ENCODE measurements at regions not wholly inside any gene's neighbourhood (a gene's known extent, or its start where the extent isn't known, plus 50 kb on each side); places are given as distances from the start of the nearest gene placed in this dataset.

GRCh38 chr6:91761621-91762020, 1174.7 kb upstream of the MAP3K7 start:
- CTCF ChIA-PET, result no interaction called here
- no peak for FAIRE-seq
- no peak overlapping the region for H3K4me2 ChIP-seq
- TF ChIP-seq CHD4 (IDR thresholded peaks at IDR 0.05; ENCODE audit: borderline replicate concordance), result no peak
- TF ChIP-seq PHF8 (IDR thresholded peaks at IDR 0.05; ENCODE audit: borderline replicate concordance, low read depth), result no peak
- TF ChIP-seq CHD2 (IDR thresholded peaks at IDR 0.05; ENCODE audit: low read length, partially characterized antibody), result no peak
- TF ChIP-seq RAD21 (conservative IDR thresholded peaks at IDR 0.05 in 1 of 2, IDR thresholded peaks at IDR 0.05 in 1 of 2), result no peak
- TF ChIP-seq BHLHE40 (IDR thresholded peaks at IDR 0.05; ENCODE audit: low read depth, low read length), result no peak
- WGBS (ENCODE audit: missing lambda C conversion rate), result 0% methylated on average over 1 of the region's 1 CpG
- ATAC-seq, result no peak
- no peak overlapping the region for H3K4me3 ChIP-seq
- POLR2A ChIA-PET, result no interaction called here
- no peaks in the 10 kb centered on the region for H3K9me3 ChIP-seq
- no peak for DNase-seq (ENCODE audit: low read depth in 1 of 2, low spot score in 1 of 2)
- no peak overlapping the region for H3K27ac ChIP-seq
- H3K4me1 ChIP-seq, result no peaks in the 10 kb centered on the region

GRCh38 chr6:91754691-91755090, 1167.8 kb upstream of the MAP3K7 start:
- Histone ChIP-seq H3K9me3 (no peaks in the 10 kb centered on the region), H3K27ac (no peak overlapping the region), H3K4me1 (no peaks in the 10 kb centered on the region), H3K4me3 (no peak overlapping the region), H3K4me2 (no peak overlapping the region)
- DNase-seq (ENCODE audit: low read depth in 1 of 2, low spot score in 1 of 2), result no peak
- 0% methylated on average over 1 of the region's 1 CpG for WGBS (ENCODE audit: missing lambda C conversion rate)
- POLR2A ChIA-PET, result no interaction called here
- no peak for TF ChIP-seq EHF (CRISPR knock-in tag; IDR thresholded peaks at IDR 0.05)
- no peak for TF ChIP-seq HOXB13 (CRISPR knock-in tag; IDR thresholded peaks at IDR 0.05; ENCODE audit: low read depth)
- TF ChIP-seq EHMT2 (IDR thresholded peaks at IDR 0.05; ENCODE audit: low read depth), result no peak
- no peak for TF ChIP-seq POLR2A (IDR thresholded peaks at IDR 0.05; ENCODE audit: low read length)
- no peak for TF ChIP-seq RAD21 (conservative IDR thresholded peaks at IDR 0.05 in 1 of 2, IDR thresholded peaks at IDR 0.05 in 1 of 2)
- no peak for TF ChIP-seq POLR2AphosphoS2 (conservative IDR thresholded peaks at IDR 0.05; ENCODE audit: low read length)
- TF ChIP-seq NPAS2 (CRISPR knock-in tag; IDR thresholded peaks at IDR 0.05; ENCODE audit: borderline replicate concordance), result no peak
- TF ChIP-seq ATOH8 (CRISPR knock-in tag; IDR thresholded peaks at IDR 0.05; ENCODE audit: low read depth), result no peak
- no peak for TF ChIP-seq EP300 (IDR thresholded peaks at IDR 0.05)
- no peak for TF ChIP-seq RARB (CRISPR knock-in tag; IDR thresholded peaks at IDR 0.05)
- no peak for TF ChIP-seq CBX8 (IDR thresholded peaks at IDR 0.05)
- ATAC-seq, result no peak
- no peak for FAIRE-seq
- CTCF ChIA-PET, result no interaction called here

GRCh38 chr6:91751526-91751925, 1164.7 kb upstream of the MAP3K7 start:
- H3K4me1 ChIP-seq, result no peaks in the 10 kb centered on the region
- POLR2A ChIA-PET, result no interaction called here
- TF ChIP-seq MAFK (IDR thresholded peaks at IDR 0.05; ENCODE audit: partially characterized antibody) (no peak), RCOR1 (IDR thresholded peaks at IDR 0.05; ENCODE audit: low read depth, low read length) (no peak), FOSB (CRISPR knock-in tag; IDR thresholded peaks at IDR 0.05) (no peak), HEYL (CRISPR knock-in tag; IDR thresholded peaks at IDR 0.05) (no peak), ESRRA (IDR thresholded peaks at IDR 0.05; ENCODE audit: borderline replicate concordance, low read length) (no peak), TFCP2L1 (CRISPR knock-in tag; IDR thresholded peaks at IDR 0.05) (no peak), BHLHE40 (IDR thresholded peaks at IDR 0.05; ENCODE audit: low read depth, low read length) (no peak), RNF2 (IDR thresholded peaks at IDR 0.05; ENCODE audit: borderline replicate concordance, low read depth) (no peak), RARB (CRISPR knock-in tag; IDR thresholded peaks at IDR 0.05) (no peak), CTCF (IDR thresholded peaks at IDR 0.05) (no peak), MYC (IDR thresholded peaks at IDR 0.05; ENCODE audit: borderline replicate concordance, low read length) (no peak), JUN (IDR thresholded peaks at IDR 0.05) (no peak), NFE2L2 (conservative IDR thresholded peaks at IDR 0.05; ENCODE audit: low read length) (no peak), POLR2A (IDR thresholded peaks at IDR 0.05; ENCODE audit: low read length) (no peak)
- TF ChIP-seq, protein P1, sequence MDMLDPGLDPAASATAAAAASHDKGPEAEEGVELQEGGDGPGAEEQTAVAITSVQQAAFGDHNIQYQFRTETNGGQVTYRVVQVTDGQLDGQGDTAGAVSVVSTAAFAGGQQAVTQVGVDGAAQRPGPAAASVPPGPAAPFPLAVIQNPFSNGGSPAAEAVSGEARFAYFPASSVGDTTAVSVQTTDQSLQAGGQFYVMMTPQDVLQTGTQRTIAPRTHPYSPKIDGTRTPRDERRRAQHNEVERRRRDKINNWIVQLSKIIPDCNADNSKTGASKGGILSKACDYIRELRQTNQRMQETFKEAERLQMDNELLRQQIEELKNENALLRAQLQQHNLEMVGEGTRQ (IDR thresholded peaks at IDR 0.05), result no peak
- TF ChIP-seq, protein P2, sequence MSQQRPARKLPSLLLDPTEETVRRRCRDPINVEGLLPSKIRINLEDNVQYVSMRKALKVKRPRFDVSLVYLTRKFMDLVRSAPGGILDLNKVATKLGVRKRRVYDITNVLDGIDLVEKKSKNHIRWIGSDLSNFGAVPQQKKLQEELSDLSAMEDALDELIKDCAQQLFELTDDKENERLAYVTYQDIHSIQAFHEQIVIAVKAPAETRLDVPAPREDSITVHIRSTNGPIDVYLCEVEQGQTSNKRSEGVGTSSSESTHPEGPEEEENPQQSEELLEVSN (IDR thresholded peaks at IDR 0.05; ENCODE audit: borderline replicate concordance, low read depth), result no peak
- FAIRE-seq, result no peak
- H3K9me3 ChIP-seq, result no peaks in the 10 kb centered on the region
- no peak overlapping the region for H3K4me3 ChIP-seq
- 18% methylated on average over 6 of the region's 6 CpGs for WGBS (ENCODE audit: missing lambda C conversion rate)
- CTCF ChIA-PET, result no interaction called here
- H3K27ac ChIP-seq, result no peak overlapping the region
- no peak for ATAC-seq
- no peak overlapping the region for H3K4me2 ChIP-seq
- DNase-seq (ENCODE audit: low read depth in 1 of 2, low spot score in 1 of 2), result no peak
